Right ventricle myocardium inferior (tissue), 1 donor: ENCODE measurements at regions not wholly inside any gene's neighbourhood (a gene's known extent, or its start where the extent isn't known, plus 50 kb on each side); places are given as distances from the start of the nearest gene placed in this dataset.

Experiments used
- ATAC-seq: fragments of 200-7000 bp; cut with Tn5 transposase; one replicate; pipeline ENCODE4 v1.9.1; 2020; ENCODE audit warnings: mild to moderate bottlenecking, moderate library complexity
- DNase-seq: peaks from one replicate; pipeline ENCODE4 v3.0.0; 2021; ENCODE audit errors: missing footprints
- intact Hi-C: fragments of 100-400 bp; cut with DNase I; formaldehyde crosslinking; loops from one replicate; pipeline ENCODE4 v1.11.0; 2022
- donor health status: DM: no; HTN: yes; CAD: no; lungs with severe emphysema.

DNA sequence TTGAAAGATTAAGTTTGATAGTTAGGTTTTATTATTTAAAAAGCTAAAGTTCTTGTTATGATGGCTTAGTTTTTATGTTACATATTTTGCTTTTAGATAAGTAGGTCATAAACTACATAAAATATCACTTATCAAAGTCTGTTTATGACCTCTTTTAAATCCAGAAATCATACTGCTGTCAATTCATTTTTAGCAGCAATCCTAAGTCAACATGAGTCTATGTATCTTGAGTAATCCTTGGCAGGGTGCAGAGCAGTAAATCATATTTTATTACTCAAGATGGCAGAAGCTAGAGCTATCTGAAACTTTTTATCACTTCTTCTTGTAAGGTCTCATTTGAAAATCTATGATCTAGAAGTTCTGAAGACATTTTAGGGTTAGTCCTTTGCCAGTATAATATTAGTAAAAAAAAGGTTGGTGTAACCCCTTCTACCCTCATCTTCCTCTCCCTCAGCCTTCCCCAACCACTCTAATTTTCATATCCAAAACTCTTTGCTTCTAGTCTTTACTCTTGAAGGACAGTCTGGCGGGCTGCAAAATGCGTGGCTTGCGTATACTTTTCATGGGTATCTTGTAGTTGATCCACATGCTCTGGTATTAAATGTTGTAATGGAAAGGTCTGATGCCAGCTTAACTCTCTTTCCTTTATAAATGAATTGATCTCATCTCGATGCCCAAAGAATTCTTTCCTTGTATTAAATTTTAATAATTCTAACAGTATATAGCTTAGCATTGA is 134.0 kb upstream of the THRB start:
- peak; percentile 56 for DNase-seq
- ATAC-seq = no peak
- intact Hi-C loops = no loop called here

DNA sequence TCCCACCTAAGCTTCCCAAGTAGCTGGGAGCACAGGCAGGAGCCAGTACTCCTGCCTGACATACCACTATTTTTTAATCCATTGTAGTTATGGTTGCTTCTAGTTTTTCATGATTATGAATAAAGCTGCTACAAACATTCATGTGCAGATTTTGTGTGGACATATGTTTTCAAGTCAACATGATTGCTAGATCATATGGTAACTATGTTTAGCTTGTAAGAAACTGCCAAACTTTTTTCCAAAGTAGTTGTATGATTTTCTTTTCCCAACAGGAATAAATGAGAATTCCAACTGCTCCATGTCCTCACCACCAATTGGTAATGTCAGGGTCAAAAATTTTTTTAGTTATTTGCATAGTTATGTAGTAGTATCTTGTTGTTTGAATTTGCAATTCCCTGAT is 136.8 kb upstream of the THRB start:
- DNase-seq (no peak), ATAC-seq (no peak)
- intact Hi-C loops = no loop called here

DNA sequence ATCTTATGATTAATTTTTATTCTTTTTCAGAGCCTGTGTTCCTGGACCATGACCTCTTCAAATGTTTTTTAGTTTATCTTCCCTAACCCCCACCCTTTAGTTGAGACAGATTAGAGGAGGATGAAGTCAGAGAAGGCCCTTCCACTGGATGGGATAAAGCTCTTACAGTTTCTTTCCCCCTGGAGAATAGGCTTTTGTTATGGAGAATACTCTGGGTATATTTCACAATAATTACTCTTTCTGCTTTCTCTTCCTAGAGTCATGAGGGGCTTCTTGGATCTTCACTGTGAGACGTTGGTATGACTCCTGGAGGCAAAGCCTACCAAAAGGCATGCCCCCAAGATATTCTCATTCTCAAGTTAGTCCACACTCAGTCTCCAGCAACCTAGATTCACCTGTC is 144.4 kb upstream of the THRB start:
- intact Hi-C loops = no loop called here
- ATAC-seq (no peak), DNase-seq (no peak)

DNA sequence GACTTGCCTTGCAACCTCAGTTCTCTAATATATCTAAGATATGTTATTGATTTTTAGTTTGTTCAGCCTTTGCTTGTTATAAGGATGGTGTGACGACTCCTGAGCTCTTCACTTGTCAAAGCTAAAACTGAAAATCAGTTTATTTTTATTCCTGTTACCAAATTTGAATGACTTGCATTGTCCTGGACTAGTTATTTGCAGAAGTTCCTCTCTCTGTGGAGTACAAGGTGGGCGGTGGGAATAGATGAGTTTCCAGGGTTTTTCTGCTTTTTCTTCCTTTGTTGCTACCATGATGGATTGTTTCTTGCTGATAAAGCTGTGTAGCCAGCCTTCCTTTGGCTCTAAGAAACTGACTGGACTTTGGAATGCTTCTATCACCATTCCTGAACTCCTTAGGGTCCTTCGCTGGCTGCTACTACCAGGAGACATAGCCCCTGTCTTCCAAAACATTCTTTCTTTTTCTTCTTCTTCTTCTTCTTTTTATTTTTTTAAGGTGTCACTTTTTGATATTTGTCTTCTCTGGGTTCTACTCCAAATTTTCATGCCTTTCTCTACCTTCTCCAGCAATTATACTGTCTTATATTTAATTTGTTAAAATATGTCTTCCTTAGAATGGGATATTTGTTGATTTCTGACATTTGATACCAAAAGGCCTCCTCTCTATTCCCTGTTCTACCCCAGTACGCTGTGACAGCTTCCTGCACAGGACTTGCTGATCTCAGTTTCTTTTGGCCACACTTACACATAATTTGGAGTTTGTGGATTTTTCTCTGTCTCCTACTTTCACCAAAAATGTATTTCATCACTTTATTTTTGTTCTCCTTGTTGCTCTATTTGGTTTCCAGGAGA is 145.1 kb upstream of the THRB start:
- no peak for DNase-seq
- ATAC-seq = no peak
- intact Hi-C loops = loop anchor here (5.0 kb wide), 1 partner anchor 142 kb away; no protein-coding TSS in a partner anchor

DNA sequence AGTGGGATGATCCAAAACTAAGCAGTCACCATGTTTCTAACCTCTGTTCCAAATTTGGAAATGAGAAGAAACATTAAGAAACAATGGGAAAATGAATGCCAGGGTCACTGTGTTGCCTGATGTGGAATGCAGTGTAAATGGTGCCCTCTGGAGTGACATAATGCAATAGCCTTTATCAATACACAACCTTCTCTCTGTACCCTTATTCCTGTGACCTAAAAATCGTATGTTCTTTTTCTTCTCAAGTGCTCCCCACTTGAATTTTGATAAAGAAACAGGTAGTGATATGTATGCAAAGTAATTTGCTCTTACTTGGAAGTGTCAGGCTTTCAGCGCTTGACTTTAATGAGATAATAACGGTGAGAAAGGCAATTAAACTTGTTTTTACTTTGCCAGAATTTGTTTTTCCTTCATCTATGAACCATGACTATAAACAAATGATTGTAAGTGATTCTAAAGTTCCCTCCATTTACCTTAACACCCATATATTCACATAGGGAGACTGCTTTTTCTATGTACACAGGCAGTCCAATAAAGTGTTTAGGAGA is 145.8 kb upstream of the THRB start:
- DNase-seq (no peak), ATAC-seq (no peak)
- intact Hi-C loops = loop anchor here (5.0 kb wide), 1 partner anchor 143 kb away; no protein-coding TSS in a partner anchor

DNA sequence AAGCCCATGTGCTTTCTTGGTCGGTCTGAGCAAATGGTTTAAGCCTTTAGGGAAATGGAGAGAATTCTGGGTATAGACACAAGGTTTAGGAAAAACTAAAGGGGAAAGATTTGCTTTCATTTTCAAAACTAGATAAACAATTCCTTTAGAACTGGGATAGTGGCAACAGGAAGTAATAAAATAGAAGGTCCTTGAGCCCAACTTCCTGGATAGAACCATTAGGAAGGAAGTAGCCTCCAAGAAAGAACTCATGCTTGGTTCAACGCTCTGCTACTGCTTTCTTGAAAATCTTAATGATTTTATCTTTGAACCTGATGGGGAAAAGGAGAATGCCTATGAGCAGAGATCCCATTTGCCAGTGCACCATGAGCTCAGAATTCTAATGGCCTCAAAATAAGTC is 147.0 kb upstream of the THRB start:
- DNase-seq = no peak
- ATAC-seq = no peak
- intact Hi-C loops = loop anchor here (5.0 kb wide), 1 partner anchor 144 kb away; no protein-coding TSS in a partner anchor

DNA sequence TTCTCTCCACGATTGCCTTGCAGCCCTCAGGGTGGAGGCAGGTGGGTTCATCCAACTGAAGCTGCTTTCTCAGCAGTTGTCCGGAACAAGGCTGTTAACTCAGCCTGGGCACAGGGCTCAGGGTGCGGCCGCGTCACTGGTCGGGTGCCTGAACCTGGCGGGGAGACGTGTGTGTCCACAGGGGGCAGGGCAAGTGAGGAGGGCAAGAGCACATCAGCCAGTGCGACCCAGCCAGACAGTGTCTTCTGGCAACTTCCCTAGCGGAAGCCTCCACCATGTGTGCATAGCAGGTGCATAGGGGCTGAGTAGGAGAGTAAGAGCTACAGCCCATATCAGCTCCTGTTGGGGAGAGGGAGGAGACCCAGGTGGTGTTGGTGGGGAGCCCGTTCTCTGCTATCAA is 150.4 kb upstream of the THRB start:
- intact Hi-C loops = no loop called here
- ATAC-seq (no peak), DNase-seq (no peak)

DNA sequence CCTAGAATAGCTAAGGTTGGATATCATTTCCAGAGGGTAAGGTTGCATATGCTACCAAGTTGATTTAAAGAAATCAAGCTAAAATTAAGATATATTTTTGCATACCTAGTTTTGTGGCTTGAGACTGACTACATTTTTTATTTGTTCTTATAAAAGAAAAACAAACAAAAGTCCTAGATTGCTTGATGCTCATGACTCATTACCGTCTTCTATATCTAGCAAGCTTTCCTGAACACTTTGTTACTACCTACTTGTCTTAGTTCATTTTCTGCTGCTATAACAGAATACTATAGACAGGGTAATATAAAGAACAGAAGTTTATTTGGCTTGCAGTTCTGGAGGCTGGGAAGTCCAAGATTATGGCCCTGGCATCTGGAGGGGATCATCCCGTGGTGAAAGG is 152.1 kb upstream of the THRB start:
- intact Hi-C loops = no loop called here
- ATAC-seq (no peak), DNase-seq (no peak)

DNA sequence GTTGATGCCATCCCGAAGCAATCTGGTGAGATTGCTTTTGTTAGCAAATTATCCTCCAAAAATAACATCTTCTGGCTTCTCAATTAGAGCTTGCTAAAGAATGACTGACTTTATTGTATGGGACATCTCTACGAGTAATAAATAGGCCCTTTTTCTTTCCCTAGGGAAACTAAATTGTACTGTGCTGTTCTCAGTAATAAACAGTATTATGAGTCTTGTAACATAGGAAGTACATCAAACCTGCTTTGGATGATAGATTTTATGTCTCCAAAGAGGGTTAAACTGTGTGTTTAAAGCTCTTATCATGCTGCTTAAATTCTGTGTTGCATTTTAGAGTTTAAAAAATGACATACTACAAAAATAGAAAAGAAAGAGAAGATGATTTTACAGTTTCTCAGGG is 153.4 kb upstream of the THRB start:
- intact Hi-C loops = no loop called here
- ATAC-seq (no peak), DNase-seq (no peak)

DNA sequence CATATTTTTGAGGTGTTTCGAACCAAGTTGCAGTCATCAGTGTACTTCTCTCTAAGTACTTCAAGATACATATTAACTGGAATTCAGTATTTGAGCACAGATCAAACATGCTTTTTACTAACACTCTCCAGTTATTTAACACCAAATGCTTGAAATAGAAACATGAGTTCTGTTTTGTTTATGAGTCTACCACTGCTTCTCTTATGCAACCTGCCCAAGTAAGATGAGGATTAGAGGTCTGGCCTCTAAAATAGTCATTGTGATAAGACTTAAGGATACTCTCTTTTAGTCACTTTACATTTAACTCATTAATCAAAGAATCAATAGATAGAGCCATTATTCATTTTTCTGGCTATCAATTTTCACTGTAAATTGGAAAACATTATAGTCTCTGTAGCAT is 156.2 kb upstream of the THRB start:
- intact Hi-C loops = no loop called here
- DNase-seq (no peak), ATAC-seq (no peak)

DNA sequence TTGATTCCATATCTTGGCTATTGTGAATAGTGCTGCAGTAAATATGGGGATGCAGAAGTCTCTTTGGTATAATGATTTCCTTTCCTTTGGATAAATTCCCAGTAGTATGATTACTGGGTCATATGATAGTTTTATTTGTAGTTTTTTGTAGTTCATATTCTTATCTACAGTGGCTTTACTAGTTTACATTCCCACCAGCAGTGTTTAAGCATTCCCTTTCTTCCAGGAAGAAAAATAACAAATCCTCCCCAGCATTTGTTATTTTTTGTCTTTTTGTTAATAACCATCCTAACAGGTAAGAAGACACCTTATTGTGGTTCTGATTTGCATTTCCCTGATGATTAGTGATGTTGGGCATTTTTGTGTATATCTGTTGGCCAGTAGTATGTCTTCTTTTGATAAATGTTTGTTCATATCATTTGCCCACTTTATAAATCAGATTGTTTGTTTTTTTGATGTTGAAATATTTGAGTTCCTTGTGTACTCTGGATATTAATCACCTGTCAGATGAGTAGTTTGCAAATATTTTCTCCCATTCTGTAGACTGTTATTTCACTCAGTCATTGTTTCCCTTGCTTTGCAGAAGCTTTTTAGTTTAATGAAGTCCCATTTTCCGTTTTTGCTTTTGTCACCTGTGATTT is 163.3 kb upstream of the THRB start:
- ATAC-seq (no peak), DNase-seq (no peak)
- intact Hi-C loops = no loop called here

DNA sequence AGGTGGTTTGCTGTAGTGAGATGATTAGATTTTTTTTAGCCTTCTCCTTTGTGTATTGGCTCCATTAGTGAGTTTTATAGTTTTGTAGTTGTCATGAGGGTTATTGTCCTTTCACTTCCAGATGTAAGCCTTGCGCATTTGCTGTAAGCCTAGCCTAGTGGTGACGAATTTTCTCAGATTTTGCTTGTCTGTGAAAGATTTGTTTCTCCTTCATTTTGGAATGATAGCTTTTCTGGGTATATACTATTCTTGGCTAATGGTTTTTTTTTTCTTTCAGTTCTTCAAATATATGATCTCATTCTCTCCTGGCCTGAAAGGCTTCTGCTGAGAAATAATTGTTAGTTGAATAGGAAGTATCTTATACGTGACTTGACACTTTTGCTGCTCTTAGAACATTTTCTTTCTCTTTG is 166.5 kb upstream of the THRB start:
- DNase-seq (no peak), ATAC-seq (no peak)
- intact Hi-C loops = no loop called here

DNA sequence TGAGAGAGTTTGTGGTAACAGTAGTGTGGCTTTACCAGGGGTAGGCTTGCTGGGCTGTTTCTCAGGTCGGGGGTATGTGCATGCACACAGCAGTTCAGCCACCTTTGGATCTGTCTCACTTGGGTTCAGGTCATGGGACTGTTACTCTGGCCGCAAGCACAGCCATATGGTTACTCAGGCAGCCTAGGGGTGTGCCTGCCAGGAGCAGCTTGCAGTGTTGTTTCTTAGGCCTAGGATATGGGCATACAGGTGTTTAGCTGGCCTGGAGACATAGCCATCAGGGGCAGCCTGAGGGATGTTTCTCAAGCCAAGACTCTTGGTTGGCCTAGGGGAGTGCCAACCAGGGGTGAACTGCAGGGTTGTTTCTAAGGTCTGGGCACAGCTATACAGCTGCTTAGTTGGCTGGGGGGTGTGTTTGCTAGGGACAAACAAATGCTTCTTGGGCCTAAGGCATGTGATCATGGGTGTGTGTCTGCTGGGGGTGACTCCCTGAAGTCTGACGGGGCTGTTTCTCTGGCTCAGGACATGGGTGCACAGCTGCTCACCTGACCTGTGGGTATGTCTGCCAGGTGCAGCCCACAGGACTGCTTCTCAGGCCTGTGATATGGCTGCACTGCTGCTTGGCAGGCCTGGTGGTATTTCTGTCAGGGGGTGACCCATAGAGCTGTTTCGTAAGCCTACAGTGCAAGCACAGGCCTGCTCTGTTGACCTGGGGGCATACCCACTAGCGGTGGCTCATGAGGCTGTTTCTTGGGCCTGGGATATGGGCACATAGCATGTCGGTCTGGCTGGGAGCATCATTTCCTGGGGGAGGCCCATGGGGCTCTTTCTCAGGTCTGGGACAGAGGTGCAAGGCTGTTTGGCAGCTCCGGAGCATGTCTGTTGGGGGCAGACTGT is 168.0 kb upstream of the THRB start:
- no peak for DNase-seq
- intact Hi-C loops = no loop called here
- no peak for ATAC-seq

DNA sequence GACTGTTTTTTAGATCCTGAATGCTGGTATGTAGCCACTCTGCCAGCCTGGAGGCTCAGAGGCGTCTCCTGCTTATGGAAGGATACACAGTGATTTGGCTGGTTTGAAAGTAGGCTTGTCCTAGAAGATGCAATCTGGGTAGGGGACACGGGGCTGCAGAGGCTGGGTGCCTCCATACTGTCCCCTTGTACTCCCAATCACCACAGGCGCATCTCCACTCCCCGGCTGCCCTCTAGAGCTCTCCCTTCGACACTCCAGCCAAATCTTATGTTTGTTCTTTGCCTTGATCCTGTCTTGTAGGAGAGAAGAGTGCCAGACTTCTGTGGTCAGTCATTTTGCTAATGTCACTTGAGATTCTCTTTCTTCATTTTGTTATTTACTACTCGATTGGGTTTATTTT is 168.8 kb upstream of the THRB start:
- no peak for ATAC-seq
- intact Hi-C loops = no loop called here
- no peak for DNase-seq

DNA sequence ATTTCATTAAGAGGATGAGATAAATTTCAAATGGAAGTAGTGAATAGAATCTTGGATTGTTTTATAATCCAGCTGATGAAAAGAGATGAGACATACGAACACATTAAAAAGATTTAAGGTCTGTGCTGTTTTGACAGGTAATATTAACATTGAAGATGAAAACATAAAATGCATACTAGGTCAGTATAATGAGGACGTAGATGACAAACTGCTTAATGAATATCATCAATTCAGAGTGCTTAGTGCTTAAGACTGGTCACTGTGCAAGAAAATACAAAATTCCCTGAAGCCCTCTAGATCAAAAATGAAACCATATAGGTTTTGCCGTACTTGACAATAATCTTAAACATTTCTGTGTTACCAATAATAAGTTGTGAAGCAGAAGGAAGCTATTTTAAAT is 173.4 kb upstream of the THRB start:
- intact Hi-C loops = no loop called here
- ATAC-seq (no peak), DNase-seq (no peak)

DNA sequence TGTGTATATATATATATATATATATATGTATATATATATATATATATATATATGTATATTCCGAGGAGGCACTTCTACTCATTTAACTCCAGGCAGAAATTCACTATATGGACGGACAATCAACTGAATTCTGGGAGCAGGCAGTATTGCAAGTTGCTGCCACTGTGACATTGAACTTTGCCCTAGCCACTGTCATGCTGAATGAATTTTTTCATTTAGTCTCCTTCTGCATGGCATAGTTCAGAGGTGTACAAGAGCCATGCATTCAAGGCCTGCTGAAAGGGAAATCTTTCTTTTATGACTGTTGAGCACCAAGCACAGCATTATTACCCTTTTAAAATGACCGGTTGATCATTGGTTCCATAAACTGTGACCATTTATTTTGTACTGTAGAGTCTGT is 176.2 kb upstream of the THRB start:
- ATAC-seq = no peak

DNA sequence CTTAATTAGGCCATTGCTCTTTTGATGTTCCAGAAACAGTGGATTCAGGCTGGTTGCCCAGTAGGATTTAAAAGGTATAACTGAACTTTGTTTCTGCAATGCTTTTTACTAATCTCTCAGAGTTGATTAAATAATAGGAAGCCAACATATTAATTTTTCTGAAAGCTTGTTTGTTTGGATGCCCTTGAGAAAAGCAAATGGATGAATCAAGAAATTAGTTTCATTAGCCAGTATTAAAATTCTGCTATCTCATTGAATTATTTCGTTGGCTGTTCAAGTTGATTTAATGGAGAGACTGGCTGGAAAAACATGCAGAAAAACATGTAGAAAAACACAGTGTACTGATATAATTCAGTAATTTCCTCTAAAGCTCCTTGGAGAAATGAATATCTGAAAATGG is 178.9 kb upstream of the THRB start:
- no peak for ATAC-seq
- no peak for DNase-seq
- intact Hi-C loops = no loop called here

More for the DNA sequence above, 176.2 kb upstream of the THRB start:
- no peak for DNase-seq
- intact Hi-C loops = no loop called here

DNA sequence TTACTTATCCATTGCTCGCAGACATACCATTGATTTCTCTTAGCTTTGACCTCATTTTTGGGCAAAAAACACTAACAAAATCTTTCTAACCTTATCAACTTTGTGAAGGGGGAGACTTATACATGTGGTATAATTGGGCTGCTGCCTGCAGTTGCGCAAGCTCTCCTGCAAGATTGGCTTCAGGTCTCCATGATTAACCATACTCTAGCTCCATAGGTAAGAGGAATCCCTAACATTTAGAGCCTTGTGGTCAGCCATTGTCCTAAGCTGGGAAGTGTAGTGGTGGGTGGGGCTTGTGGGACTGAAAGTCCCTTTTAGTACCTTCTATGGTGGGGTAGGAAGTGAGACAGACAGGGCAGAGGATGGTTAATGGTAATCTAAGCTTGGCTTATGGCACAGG is 179.6 kb upstream of the THRB start:
- peak; percentile 31 for ATAC-seq
- intact Hi-C loops = no loop called here
- no peak for DNase-seq

DNA sequence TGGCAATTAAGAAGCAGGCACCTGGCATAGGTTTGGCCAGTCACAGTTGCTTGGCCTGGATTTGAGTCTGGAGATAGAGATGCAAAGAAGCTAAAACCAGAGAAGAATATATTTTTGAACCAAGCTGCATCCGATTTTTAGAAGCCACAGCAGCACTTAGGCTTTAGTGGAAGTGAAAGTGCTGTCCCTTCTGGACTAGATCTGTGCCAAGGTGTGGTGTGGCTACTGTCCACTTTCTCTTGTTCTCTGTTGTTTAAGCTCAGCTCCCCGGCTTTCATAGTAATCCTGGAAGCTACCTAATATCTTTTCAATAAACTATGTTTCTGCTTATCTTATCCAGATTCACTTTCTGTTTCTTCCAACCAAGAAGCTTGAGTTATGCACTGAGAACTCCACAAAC is 183.4 kb upstream of the THRB start:
- intact Hi-C loops = no loop called here
- ATAC-seq = no peak

More for the DNA sequence above, 183.4 kb upstream of the THRB start:
- no peak for DNase-seq
